ENCODE measurements at regions not wholly inside any gene's neighbourhood (a gene's known extent, or its start where the extent isn't known, plus 50 kb on each side); places are given as distances from the start of the nearest gene placed in this dataset.
A peak's percentile ranks its signal among the peaks of the same experiment; 100 is the strongest.

GRCh38 chr10:117638200-117638599, 95.7 kb downstream of the EMX2 start:
- no peak for DNase-seq (ENCODE audit: low spot score)

GRCh38 chr10:117638664-117639200, 96.2 kb downstream of the EMX2 start:
- no peak for DNase-seq (ENCODE audit: low spot score)

GRCh38 chr10:117640406-117640805, 97.9 kb downstream of the EMX2 start:
- no peak for DNase-seq (ENCODE audit: low spot score)

- DNase-seq (ENCODE audit: low spot score), result no peak
Measured at GRCh38 chr10:117646718-117647117, 104.2 kb downstream of the EMX2 start.

- DNase-seq (ENCODE audit: low spot score), result no peak
Measured at GRCh38 chr10:117647306-117647705, 104.8 kb downstream of the EMX2 start.

- no peak for DNase-seq (ENCODE audit: low spot score)
Measured at GRCh38 chr10:117651121-117651520, 108.6 kb downstream of the EMX2 start.

GRCh38 chr10:117652228-117653169, 110.0 kb downstream of the EMX2 start:
- no peak for DNase-seq (ENCODE audit: low spot score)

- peak; percentile 42 for DNase-seq (ENCODE audit: low spot score)
Measured at GRCh38 chr10:117653170-117653515, 110.6 kb downstream of the EMX2 start.

GRCh38 chr10:117654105-117654504, 111.6 kb downstream of the EMX2 start:
- no peak for DNase-seq (ENCODE audit: low spot score)

GRCh38 chr10:117656385-117657367, 114.1 kb downstream of the EMX2 start:
- no peak for DNase-seq (ENCODE audit: low spot score)

GRCh38 chr10:117661316-117661715, 118.8 kb downstream of the EMX2 start:
- no peak for DNase-seq (ENCODE audit: low spot score)

- DNase-seq (ENCODE audit: low spot score), result no peak
Measured at GRCh38 chr10:117662126-117662525, 119.6 kb downstream of the EMX2 start.

GRCh38 chr10:117662751-117663540, 120.4 kb downstream of the EMX2 start:
- no peak for DNase-seq (ENCODE audit: low spot score)

GRCh38 chr10:117663750-117664149, 121.2 kb downstream of the EMX2 start:
- DNase-seq (ENCODE audit: low spot score), result no peak

- no peak for DNase-seq (ENCODE audit: low spot score)
Measured at GRCh38 chr10:117664288-117664687, 121.7 kb downstream of the EMX2 start.

GRCh38 chr10:117666166-117666565, 123.6 kb downstream of the EMX2 start:
- DNase-seq (ENCODE audit: low spot score), result no peak

GRCh38 chr10:117666965-117667364, 124.4 kb downstream of the EMX2 start:
- DNase-seq (ENCODE audit: low spot score), result no peak

- no peak for DNase-seq (ENCODE audit: low spot score)
Measured at GRCh38 chr10:117667831-117668230, 125.3 kb downstream of the EMX2 start.

- no peak for DNase-seq (ENCODE audit: low spot score)
Measured at GRCh38 chr10:117668327-117669008, 125.9 kb downstream of the EMX2 start.

GRCh38 chr10:117669122-117669521, 126.6 kb downstream of the EMX2 start:
- DNase-seq (ENCODE audit: low spot score), result no peak
